ENCODE measurements at regions not wholly inside any gene's neighbourhood (a gene's known extent, or its start where the extent isn't known, plus 50 kb on each side); places are given as distances from the start of the nearest gene placed in this dataset.

GRCh38 chr6:134379599-134379998 is 61.7 kb upstream of the SGK1 start:
- no peak for DNase-seq

DNA sequence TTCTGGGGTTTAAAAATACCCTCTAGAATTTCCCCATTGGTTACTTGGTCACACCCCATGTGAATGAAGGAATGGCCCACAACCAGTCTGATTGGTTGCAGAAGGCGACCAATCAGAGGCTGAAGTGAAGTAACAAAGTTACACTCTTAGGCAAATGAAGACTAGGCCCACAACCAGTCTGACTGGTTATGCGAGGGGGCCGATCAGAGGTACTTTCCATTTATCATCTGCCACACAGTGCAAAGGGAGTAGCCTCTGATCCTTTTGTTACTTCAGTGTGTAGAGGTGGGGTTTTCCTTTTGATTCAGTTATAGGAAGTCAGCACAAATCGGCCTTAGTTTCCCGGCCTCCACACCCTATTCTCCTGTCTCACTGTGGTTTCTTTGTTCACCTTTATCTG is 61.2 kb upstream of the SGK1 start:
- DNase-seq: no peak

DNA sequence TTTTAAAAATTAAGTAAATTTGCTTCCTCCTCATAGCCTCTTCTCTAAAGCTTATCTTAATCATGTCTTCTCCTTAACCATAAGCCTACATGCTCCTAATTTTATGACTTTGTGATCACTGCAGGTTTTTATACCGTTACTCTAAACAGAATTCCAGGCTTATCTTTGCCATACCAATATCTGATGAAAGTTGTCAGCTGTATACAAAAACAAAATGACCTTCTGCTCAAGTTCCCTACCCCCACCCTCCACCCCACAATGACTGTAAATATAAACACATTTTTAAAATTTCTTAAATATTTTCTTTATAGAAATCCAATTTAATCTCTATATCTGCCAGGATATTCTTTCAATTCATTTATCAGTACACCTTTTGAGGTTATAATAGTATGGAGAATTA is 60.5 kb upstream of the SGK1 start:
- no peak for DNase-seq

GRCh38 chr6:134376785-134377184 is 58.9 kb upstream of the SGK1 start:
- no peak for DNase-seq

- no peak for DNase-seq
Measured at GRCh38 chr6:134375220-134375580, 57.3 kb upstream of the SGK1 start.

DNA sequence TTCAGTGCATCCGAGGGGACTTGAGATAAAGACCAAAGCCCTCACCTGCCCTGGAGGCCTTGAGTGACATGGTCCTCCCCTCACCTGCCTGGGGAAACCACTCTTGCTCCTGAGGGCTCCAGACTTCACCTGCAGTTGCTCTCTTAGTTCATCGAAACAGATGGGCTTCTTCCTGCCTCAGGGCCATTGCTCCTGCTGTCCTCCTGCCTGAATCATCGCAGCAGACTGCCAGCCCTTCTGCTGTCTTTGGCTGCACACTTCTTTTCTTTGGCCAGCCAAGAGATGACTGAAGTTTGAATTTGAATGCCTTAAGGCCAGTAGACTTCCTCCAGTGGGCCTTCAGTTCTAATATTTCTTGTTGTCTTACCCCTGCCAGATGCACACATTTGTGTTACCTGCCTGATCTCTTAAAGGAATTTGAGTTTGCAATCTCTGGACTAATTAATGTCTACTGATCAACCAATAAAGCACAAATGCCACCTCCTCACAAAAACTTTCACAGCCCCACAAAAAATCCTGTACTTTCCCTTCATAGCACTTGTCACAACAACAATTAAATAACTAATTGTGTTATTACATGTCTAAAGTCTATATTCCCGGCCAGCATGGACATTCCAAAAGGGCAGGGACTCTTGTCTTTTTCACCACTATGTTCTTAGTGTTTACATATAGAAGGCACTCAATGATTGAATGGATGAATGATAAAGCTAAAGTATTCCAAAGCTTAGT is 56.7 kb upstream of the SGK1 start:
- DNase-seq: no peak

- DNase-seq: no peak
Measured at GRCh38 chr6:134373993-134374392, 56.1 kb upstream of the SGK1 start.

DNA sequence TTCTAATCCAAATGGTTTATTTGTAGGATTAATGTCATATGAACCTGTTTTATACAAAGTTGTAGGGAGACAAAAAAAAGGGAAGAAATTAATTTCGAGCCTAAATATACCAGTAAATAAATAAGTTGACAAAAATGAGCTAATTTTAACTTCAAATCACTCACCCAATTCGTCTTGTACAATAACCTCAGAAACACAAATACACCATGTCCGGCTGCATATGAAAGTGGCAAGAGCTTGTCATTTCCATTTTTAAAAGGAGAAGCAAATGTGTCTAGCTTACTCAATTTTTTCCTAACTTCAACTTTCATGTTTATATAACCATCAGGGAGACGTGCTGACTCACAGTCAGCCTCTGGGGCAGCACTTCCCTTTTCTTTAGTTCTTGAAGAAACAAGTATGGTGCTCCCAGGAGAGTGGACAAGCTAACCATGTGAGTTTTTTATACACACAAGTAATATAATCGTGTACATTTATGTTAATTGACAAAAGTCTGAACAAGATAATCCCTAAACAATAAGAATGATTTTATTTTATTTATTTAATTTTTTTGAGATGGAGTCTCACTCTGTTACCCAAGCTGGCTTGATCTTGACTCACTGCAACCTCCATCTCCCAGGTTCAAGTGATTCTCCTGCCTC is 55.5 kb upstream of the SGK1 start:
- no peak for DNase-seq

DNA sequence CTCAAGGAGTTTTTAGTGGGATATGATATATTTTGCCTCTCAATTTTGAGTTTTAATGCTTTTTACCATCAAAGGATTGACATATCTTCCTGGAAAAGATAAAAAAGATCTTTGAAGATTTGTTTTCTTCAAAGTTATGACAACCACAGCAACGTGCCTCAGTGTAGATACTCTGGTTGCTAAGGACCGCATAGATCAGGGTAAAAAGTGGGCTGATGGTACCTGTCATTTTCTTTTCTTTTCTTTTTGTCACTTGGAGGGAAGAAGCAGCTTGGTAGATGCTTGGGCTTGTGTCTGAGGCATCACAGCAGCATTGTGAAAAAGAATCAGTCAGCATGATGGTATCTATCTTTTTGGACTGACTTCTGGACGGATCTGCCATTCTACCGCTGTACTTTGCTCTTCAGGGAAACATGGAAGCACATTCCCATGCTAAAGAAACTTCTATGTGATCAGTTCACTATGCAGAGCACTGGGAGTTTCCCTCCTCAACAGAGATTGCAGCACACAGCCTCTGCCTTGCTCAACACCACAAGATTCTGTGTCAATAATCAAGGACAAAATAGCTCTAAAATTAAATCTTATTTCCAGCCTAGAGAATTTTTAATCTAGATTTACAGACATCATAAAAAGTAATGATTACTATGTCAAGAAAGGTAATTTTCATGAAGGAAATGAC is 54.8 kb upstream of the SGK1 start:
- no peak for DNase-seq

GRCh38 chr6:134368670-134369069 is 50.8 kb upstream of the SGK1 start:
- DNase-seq: no peak
